WTC11 (cell line): ENCODE measurements at regions not wholly inside any gene's neighbourhood (a gene's known extent, or its start where the extent isn't known, plus 50 kb on each side); places are given as distances from the start of the nearest gene placed in this dataset.

Experiments
- ATAC-seq: fragments of 200-7000 bp; cut with Tn5 transposase; 2 replicates; pipeline ENCODE4 v1.10.0; 2021; ENCODE audit warnings: mild to moderate bottlenecking, moderate library complexity
- CTCF ChIA-PET: fragments of 300-600 bp; sonication (Branson Sonifier 250); formaldehyde crosslinking; loops from one replicate; lab custom pipeline; 2021; ENCODE audit warnings: antibody characterized with exemption; lab: Charles Lee
- POLR2A ChIA-PET: fragments of 350-600 bp; sonication (Branson Sonifier 250); formaldehyde crosslinking; loops from one replicate; lab custom pipeline; 2021; ENCODE audit warnings: antibody characterized with exemption; lab: Charles Lee
- DNase-seq: peaks from one replicate; pipeline ENCODE4 v3.0.0; 2021; ENCODE audit warnings: low spot score
- H3K27ac Mint-ChIP-seq: 2 replicates; pipeline ENCODE4 v1.8.0; 2021; ENCODE audit warnings: mixed read lengths
- H3K27me3 Mint-ChIP-seq: 2 replicates; pipeline ENCODE4 v1.8.0; 2021; ENCODE audit warnings: low read depth, mild to moderate bottlenecking, moderate library complexity, mixed read lengths
- H3K36me3 Mint-ChIP-seq: 2 replicates; pipeline ENCODE4 v1.8.0; 2021; ENCODE audit warnings: mixed read lengths
- H3K4me1 Mint-ChIP-seq: 2 replicates; pipeline ENCODE4 v1.8.0; 2022; ENCODE audit warnings: mixed read lengths
- H3K4me3 Mint-ChIP-seq: 2 replicates; pipeline ENCODE4 v1.8.0; 2021; ENCODE audit warnings: mild to moderate bottlenecking, moderate library complexity, mixed read lengths
- H3K9me3 Mint-ChIP-seq: 2 replicates; pipeline ENCODE4 v1.8.0; 2021; ENCODE audit warnings: mixed read lengths
- ATF3 ChIP-seq: sonication (generic); formaldehyde crosslinking; conservative IDR thresholded peaks from 2 replicates; pipeline ENCODE4 v1.8.1; 2022; ENCODE audit warnings: mild to moderate bottlenecking, missing genetic modification reagents
- CREB1 ChIP-seq: sonication (generic); formaldehyde crosslinking; IDR thresholded peaks from 2 replicates; pipeline ENCODE4 v1.8.0; 2023; ENCODE audit warnings: mild to moderate bottlenecking, missing genetic modification reagents
- E2F4 ChIP-seq: sonication (generic); formaldehyde crosslinking; IDR thresholded peaks from 2 replicates; pipeline ENCODE4 v1.8.1; 2022; ENCODE audit warnings: low read depth, mild to moderate bottlenecking, moderate library complexity, missing genetic modification reagents, borderline replicate concordance
- ESRRA ChIP-seq: sonication (generic); formaldehyde crosslinking; IDR thresholded peaks from 2 replicates; pipeline ENCODE4 v1.8.1; 2022; ENCODE audit warnings: mild to moderate bottlenecking, missing genetic modification reagents, borderline replicate concordance
- ETV6 ChIP-seq: sonication (generic); formaldehyde crosslinking; IDR thresholded peaks from 2 replicates; pipeline ENCODE4 v1.8.1; 2022; ENCODE audit warnings: mild to moderate bottlenecking, missing genetic modification reagents
- FOXJ3 ChIP-seq: sonication (generic); formaldehyde crosslinking; IDR thresholded peaks from 2 replicates; pipeline ENCODE4 v1.9.0; 2021; ENCODE audit warnings: missing genetic modification reagents, mild to moderate bottlenecking, borderline replicate concordance
- FOXK1 ChIP-seq: sonication (generic); formaldehyde crosslinking; IDR thresholded peaks from 2 replicates; pipeline ENCODE4 v1.8.0; 2022; ENCODE audit warnings: mild to moderate bottlenecking, moderate library complexity, missing genetic modification reagents
- FOXP1 ChIP-seq: sonication (generic); formaldehyde crosslinking; IDR thresholded peaks from 2 replicates; pipeline ENCODE4 v1.8.0; 2022; ENCODE audit warnings: missing genetic modification reagents, mild to moderate bottlenecking, moderate library complexity, borderline replicate concordance
- FOXP4 ChIP-seq: sonication (generic); formaldehyde crosslinking; IDR thresholded peaks from 2 replicates; pipeline ENCODE4 v1.8.0; 2022; ENCODE audit warnings: mild to moderate bottlenecking, missing genetic modification reagents
- GRHL2 ChIP-seq: fragments of 250-450 bp; sonication (Bioruptor Pico); IDR thresholded peaks from 2 replicates; pipeline ENCODE4 v1.8.0; 2022; ENCODE audit warnings: mild to moderate bottlenecking, moderate library complexity; ENCODE audit not compliant: insufficient replicate concordance, severe bottlenecking
- HMGXB4 ChIP-seq: sonication (generic); formaldehyde crosslinking; IDR thresholded peaks from 2 replicates; pipeline ENCODE4 v1.8.1; 2023; ENCODE audit warnings: mild to moderate bottlenecking, moderate library complexity, missing genetic modification reagents
- JUN ChIP-seq: sonication (generic); formaldehyde crosslinking; IDR thresholded peaks from 2 replicates; pipeline ENCODE4 v1.8.0; 2023; ENCODE audit warnings: mild to moderate bottlenecking, missing genetic modification reagents
- MYBL2 ChIP-seq: sonication (generic); formaldehyde crosslinking; IDR thresholded peaks from 2 replicates; pipeline ENCODE4 v1.8.1; 2023; ENCODE audit warnings: mild to moderate bottlenecking, moderate library complexity, missing genetic modification reagents
- NR2C2 ChIP-seq: sonication (generic); formaldehyde crosslinking; IDR thresholded peaks from 2 replicates; pipeline ENCODE4 v1.8.0; 2022; ENCODE audit warnings: mild to moderate bottlenecking, missing genetic modification reagents
- SP1 ChIP-seq: sonication (generic); formaldehyde crosslinking; conservative IDR thresholded peaks from 2 replicates; pipeline ENCODE4 v1.8.1; 2022; ENCODE audit warnings: missing genetic modification reagents
- TCF7 ChIP-seq: sonication (generic); formaldehyde crosslinking; IDR thresholded peaks from 2 replicates; pipeline ENCODE4 v1.8.0; 2022; ENCODE audit warnings: mild to moderate bottlenecking, low read depth, missing genetic modification reagents, moderate library complexity
- TP53 ChIP-seq: sonication (generic); formaldehyde crosslinking; IDR thresholded peaks from 2 replicates; pipeline ENCODE4 v1.8.1; 2023; ENCODE audit warnings: mild to moderate bottlenecking, missing genetic modification reagents
- ZNF138 ChIP-seq: sonication (generic); formaldehyde crosslinking; conservative IDR thresholded peaks from 2 replicates; pipeline ENCODE4 v1.8.1; 2022; ENCODE audit warnings: mild to moderate bottlenecking, moderate library complexity, missing genetic modification reagents
- ZNF263 ChIP-seq: sonication (generic); formaldehyde crosslinking; IDR thresholded peaks from 2 replicates; pipeline ENCODE4 v1.8.1; 2022; ENCODE audit warnings: low read depth, mild to moderate bottlenecking, moderate library complexity, missing genetic modification reagents
- ZNF317 ChIP-seq: sonication (generic); formaldehyde crosslinking; IDR thresholded peaks from 2 replicates; pipeline ENCODE4 v1.8.1; 2023; ENCODE audit warnings: low read depth, mild to moderate bottlenecking, moderate library complexity, missing genetic modification reagents, borderline replicate concordance
- ZNF396 ChIP-seq: fragments of 250-450 bp; sonication (Bioruptor Pico); IDR thresholded peaks from 2 replicates; pipeline ENCODE4 v1.8.0; 2021; ENCODE audit warnings: mild to moderate bottlenecking, moderate library complexity, borderline replicate concordance
- ZNF416 ChIP-seq: fragments of 250-450 bp; sonication (Bioruptor Pico); IDR thresholded peaks from 2 replicates; pipeline ENCODE4 v1.9.0; 2021; ENCODE audit warnings: mild to moderate bottlenecking, inconsistent platforms
- ZNF425 ChIP-seq: fragments of 250-450 bp; sonication (Bioruptor Pico); conservative IDR thresholded peaks from 2 replicates; pipeline ENCODE4 v1.9.0; 2021; ENCODE audit warnings: mild to moderate bottlenecking
- TF ChIP-seq, protein P1 (sequence below): sonication (generic); formaldehyde crosslinking; IDR thresholded peaks from 2 replicates; pipeline ENCODE4 v1.8.1; 2023; ENCODE audit warnings: mild to moderate bottlenecking, missing genetic modification reagents, moderate library complexity

DNA sequence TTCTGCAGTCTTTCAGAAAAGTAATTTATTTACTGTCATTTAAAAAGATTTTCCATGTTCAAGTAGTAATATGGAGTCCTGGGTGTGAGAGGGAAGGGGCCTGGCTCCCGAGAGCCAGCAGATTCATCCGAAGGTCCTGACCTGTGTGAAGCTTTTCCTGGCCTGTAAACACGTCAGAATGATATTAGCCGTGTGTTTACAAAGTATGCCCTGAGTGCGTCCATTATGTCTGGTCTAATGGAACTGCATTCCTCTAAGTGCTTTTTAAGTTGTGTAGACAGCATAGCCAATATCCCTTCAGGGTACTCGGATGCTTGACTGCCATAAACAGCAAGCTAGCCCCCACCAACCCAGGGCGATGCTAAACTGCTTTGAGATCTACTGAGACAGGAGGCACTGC is 495.2 kb downstream of the AGTPBP1 start (continued):
- TF ChIP-seq ZNF317 (no peak), TP53 (no peak), MYBL2 (CRISPR knock-in tag) (no peak)

- TF ChIP-seq GRHL2 (CRISPR knock-in tag) = no peak
- no peak for TF ChIP-seq TCF7 (CRISPR knock-in tag)
- TF ChIP-seq NR2C2 (CRISPR knock-in tag) = no peak
- TF ChIP-seq FOXJ3 (CRISPR knock-in tag) = no peak
- TF ChIP-seq FOXK1 = no peak
- no peak for TF ChIP-seq ZNF396 (CRISPR knock-in tag)
- TF ChIP-seq ESRRA (CRISPR knock-in tag) = no peak
- TF ChIP-seq ZNF138 (CRISPR knock-in tag) = no peak
- no peak for TF ChIP-seq ETV6
- TF ChIP-seq ZNF425 = no peak
- TF ChIP-seq CREB1 (CRISPR knock-in tag) = no peak
- no peak for TF ChIP-seq ATF3 (CRISPR knock-in tag)
- TF ChIP-seq ZNF263 = no peak
- no peak for TF ChIP-seq ZNF416
- Mint-ChIP-seq H3K27me3 (no peaks in the 10 kb centered on the region), H3K27ac (no peak overlapping the region), H3K9me3 (peaks cover 7% of the 10 kb centered on the region), H3K4me1 (peaks cover 21% of the 10 kb centered on the region), H3K4me3 (no peak overlapping the region), H3K36me3 (no peaks in the 10 kb centered on the region)
- CTCF ChIA-PET = no interaction called here
- no peak for ATAC-seq
- POLR2A ChIA-PET = no interaction called here
- no peak for DNase-seq
Observed at GRCh38 chr9:85244856-85245255, 496.9 kb downstream of the AGTPBP1 start.

DNA sequence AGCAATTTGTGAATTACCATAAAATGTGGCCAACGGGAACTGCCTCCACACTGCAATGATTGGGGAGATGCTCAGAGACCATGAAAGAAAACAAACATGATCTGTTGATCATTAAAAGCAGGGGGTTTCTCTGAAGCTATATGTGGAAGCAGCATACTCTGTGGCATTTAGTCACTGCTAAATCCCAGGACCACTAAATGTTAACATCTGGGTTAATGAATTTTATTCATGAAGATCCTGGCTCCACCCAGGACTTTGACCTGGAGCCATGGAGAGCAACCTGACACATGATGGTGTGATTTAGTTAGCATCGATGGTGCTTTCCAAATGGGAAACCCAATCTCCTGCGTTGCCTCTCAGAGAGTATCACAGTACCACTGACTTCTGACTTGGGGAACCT is 497.8 kb downstream of the AGTPBP1 start:
- no peaks in the 10 kb centered on the region for H3K27me3 Mint-ChIP-seq
- no peak for DNase-seq
- CTCF ChIA-PET = no interaction called here
- TF ChIP-seq SP1 (CRISPR knock-in tag) (no peak), FOXP1 (CRISPR knock-in tag) (no peak), JUN (no peak), ESRRA (CRISPR knock-in tag) (no peak), E2F4 (CRISPR knock-in tag) (no peak), FOXP4 (CRISPR knock-in tag) (no peak), HMGXB4 (CRISPR knock-in tag) (no peak)
- TF ChIP-seq, protein P1, sequence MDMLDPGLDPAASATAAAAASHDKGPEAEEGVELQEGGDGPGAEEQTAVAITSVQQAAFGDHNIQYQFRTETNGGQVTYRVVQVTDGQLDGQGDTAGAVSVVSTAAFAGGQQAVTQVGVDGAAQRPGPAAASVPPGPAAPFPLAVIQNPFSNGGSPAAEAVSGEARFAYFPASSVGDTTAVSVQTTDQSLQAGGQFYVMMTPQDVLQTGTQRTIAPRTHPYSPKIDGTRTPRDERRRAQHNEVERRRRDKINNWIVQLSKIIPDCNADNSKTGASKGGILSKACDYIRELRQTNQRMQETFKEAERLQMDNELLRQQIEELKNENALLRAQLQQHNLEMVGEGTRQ (CRISPR knock-in tag) = no peak
- POLR2A ChIA-PET = no interaction called here
- H3K4me1 Mint-ChIP-seq = peaks cover 21% of the 10 kb centered on the region
- peaks cover 14% of the 10 kb centered on the region for H3K9me3 Mint-ChIP-seq
- no peak for ATAC-seq
- no peak overlapping the region for H3K4me3 Mint-ChIP-seq
- no peaks in the 10 kb centered on the region; the same call in 1 of the 2 replicates for H3K36me3 Mint-ChIP-seq
- no peak overlapping the region for H3K27ac Mint-ChIP-seq
